GM19240 (cell line): ENCODE measurements at regions not wholly inside any gene's neighbourhood (a gene's known extent, or its start where the extent isn't known, plus 50 kb on each side); places are given as distances from the start of the nearest gene placed in this dataset.

Source experiments
- DNase-seq: peaks from one replicate; pipeline ENCODE4 v3.0.0; 2011; ENCODE audit warnings: low spot score; ENCODE audit not compliant: insufficient read length

DNA sequence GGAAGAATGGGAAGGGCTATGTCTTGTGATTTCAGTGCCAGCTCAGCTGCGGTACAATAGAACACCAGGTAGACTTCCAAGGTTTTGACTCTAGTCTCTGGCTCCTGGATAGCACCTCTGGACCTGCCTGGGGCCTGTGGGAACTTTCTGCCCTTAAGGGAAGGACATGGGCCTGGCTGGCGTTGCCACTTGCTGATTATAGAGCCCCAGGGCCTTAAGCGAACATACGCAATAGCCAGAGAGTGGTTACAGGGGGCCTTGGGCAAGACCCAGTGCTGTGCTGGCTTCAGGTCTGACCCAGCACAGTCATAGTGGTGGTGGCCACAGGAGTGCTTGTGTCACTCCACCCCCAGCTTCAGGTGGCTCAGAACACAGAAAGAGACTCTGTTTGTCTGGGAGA lies 131.1 kb upstream of the COL21A1 start:
- DNase-seq = no peak

DNA sequence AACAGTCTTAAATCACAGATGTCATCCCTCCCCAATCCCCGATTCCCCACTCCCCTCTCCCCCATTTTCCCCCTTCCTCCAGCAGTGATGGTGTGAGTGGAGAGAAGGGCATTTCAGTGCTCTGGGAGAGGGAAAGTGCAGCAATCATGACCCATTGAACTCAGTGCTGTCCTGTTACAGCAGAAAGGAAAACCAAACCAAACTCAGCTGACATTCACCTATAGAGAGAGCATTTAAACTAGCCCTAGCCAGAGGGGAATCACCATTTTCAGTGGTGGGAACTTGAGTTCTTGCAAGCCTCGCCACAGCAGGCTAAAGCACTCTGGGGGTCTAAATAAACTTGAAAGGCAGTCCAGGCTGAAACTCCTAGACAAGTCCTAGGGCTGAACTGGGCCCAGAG lies 129.9 kb upstream of the COL21A1 start:
- no peak for DNase-seq

DNA sequence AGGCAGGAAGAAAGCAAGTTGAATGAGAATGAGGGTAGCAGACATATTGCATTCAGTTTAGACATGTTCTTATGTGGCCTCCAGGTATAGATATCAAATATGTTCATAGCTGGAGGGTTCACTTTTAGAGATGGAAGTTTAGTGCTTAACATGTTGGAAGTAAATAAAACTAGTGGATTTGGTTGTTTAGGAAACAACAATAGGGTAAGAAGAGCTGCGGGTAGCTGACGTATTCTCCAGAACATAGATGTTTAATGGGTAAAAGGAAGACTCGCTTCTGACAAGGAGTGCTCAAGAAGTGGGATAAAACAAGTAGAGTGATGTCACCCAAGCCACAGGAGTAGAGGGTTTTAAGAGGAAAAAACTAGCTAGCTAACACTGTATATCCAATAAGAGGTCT lies 128.4 kb upstream of the COL21A1 start:
- no peak for DNase-seq

DNA sequence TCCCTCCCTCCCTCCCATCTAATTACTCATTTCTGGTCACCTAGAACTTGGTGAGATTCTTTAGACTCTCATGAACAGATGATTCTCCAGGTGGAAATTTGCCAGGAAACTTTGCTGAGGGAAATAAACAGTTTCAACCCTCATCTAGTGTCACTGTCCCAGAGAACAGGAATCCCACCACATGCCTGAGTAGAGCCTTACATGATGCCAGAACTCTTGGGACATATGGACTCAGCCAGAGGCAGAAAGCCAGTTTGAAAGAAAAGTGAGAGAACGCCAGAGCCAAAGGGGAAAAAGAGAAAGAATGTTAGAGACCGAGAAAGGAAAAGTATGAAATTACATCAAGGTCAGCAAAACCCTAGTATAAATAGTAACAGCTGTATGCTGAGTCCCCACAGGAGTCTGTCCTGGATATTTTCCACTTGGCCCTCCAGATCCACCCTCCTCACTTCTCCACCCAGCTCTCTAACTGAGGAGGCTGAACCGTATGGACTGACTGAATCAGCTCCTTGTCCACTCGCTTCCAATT lies 127.5 kb upstream of the COL21A1 start:
- no peak for DNase-seq

DNA sequence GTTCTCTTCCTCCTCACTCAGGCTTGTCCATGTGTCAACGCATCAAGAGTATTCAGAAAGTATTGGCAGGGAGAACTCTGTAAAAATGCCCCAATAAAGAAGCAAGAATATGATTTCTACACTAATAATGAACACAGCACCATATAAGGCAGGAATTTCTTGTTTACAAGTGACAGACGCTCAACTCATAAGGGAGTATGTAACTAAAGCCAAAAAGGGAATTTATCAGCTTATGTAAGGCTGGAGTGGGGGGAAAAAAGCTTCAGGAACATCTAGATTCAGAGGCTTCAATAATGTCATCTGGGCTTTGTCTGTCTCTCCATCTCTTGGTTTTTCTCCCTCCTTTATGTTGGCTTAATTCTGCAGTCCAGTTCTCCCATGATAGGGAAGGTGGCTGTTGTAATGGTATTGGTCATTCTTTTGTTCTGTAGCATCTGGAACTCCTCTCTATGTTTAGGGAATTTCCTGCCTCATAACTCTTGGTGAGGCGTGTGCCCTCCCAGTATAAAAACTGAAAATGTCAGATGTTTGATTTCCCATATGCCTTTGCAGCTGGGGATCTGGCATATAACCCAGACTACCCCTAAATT lies 125.1 kb upstream of the COL21A1 start:
- no peak for DNase-seq

- DNase-seq = no peak
Measured at GRCh38 chr6:56370561-56371211, 123.3 kb upstream of the COL21A1 start.

DNA sequence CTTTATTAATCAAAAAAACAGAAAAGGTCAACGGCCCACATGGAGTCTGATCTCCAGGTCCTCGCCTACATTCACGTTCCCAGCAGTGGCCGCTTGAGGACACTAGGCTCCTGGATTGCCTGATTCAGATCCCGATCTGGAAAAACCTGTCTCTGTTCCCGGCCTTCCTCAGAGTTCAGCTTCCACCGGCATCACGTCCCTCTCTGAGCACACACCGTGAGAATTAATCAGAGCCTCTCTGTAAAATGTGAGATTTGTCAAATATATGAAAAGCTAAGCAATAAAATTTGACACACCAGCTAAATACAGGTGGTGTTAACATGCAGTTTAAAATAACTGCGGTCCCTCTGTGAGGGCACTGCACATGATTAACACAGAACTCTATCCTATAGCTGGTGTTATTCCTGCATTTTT lies 122.8 kb upstream of the COL21A1 start:
- no peak for DNase-seq

GRCh38 chr6:56368491-56368890 lies 121.1 kb upstream of the COL21A1 start:
- DNase-seq = no peak

DNA sequence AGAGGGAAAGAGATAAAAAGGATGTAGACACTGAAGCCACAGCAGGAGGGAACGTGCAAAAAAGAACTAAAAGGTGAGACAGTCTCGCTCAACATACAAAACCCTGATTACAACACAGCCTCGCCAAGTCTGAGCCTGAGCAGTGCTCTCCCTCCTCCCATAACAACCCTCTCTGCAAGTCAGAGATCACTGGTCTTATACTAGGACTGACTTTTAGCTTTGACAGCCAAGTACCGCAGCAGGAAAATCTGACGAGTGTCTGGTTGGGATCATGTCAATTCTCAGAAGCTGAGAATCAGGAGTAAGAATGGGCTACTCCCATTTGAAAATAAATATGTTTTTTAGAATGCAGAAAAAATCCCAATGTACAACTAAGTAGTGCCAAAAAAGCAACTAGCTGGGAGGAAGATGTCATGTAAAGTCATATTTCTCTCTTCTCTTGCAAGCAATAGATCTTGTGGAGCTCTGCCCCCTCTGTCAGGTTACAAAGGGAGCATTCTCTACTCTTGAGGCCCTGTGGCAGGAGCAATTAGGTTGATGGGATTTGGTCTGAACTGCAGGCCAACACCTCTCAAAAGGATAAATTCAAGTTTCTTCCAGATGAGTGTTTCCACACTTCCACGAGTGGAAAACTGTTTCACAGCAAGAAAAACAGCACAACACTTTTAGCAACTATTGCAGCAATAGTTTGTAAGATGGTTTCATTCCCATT lies 118.9 kb upstream of the COL21A1 start:
- DNase-seq = no peak

DNA sequence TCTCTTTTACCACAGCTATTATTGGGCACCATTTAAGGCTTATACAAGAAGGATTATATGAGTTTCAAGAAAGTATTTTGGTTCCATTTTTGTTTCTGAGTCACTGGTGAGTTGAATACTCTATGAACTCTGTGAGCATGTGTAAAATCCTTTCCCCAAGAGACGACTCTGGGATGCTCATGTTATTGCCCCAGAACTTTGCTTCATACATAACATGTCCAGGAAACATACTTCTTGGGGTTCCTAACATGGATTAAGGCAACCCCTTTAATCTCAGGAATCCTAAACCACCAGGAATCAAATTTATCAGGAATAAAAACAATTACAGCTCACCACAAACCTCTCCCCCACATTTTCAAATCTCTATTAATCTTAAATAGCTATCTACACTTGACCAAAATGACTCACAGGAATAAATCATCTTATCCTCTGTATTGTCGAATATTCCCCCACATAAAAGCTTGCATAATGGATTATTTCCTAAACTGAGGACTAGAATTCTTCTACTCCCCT lies 117.5 kb upstream of the COL21A1 start:
- DNase-seq = no peak

GRCh38 chr6:56364431-56364826 lies 117.0 kb upstream of the COL21A1 start:
- DNase-seq = no peak

GRCh38 chr6:56363796-56364430 lies 116.5 kb upstream of the COL21A1 start:
- DNase-seq = no peak

- no peak for DNase-seq
Measured at GRCh38 chr6:56361812-56362211, 114.4 kb upstream of the COL21A1 start.

DNA sequence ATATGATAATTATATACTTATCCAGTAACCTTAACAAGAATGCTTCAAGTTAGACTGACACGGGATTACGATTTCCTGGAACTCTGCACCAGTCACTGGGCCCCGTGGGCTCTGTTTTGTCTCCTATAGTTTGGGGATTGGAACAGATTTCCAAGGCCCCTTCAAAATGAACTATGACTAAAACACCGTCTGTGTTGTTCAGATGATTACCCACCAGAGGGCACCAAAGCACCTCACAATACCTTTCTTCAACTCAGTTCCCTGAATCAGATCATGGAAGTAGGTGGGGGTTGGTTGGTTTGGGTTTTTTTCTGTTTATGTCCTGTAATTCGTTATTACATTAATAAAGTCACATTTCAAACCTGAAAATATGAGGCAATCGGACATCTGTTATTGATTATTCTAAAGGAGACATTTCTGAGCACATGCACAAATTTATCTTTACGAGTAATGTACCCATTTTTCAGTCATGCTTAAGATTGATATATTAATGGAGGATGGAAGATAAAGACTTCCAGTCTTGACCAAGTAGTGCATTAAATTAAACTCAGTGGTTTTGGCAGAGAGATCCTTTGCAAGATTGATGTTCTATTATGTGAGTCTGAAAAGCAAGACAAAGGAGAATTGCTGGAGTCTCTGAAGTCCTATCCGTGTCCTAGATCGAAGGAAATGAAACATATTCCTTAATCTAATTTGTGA lies 112.0 kb upstream of the COL21A1 start:
- peak; percentile 27 for DNase-seq

DNA sequence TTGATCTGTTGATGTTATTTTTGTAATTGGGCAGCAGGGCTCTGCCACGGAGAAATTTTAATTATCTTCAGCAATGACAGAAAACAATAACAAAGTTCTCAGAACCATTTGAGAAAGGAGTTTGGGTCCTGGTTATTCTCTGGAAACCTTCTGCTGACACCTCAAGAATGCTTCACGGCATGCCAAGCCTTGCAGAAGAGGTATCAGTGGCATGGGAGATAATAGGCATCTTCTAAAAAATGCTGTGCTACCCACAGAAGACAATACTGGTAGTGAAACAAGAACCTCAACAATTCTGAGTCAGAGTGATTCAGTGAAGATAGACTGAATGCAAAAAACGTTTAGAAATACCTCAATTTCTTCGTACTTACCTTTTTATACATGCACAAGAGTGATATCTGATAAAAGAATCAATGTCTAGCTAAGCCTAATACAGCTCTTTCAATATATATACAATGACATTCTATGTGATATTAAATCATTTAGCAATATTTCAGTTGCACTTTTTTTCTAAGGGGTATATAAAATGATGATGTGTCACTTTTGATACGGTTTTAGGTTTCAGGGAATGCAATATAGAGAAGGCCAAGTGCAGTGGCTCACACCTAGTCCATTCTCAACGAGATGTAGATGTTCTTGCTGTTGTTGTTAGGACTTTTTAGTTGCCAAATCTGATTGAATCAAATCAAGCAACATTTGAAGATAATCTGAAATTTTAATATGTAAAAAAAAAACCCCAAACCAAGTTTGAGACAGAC lies 110.4 kb upstream of the COL21A1 start:
- DNase-seq = no peak

GRCh38 chr6:56356426-56356825 lies 109.0 kb upstream of the COL21A1 start:
- DNase-seq = no peak

DNA sequence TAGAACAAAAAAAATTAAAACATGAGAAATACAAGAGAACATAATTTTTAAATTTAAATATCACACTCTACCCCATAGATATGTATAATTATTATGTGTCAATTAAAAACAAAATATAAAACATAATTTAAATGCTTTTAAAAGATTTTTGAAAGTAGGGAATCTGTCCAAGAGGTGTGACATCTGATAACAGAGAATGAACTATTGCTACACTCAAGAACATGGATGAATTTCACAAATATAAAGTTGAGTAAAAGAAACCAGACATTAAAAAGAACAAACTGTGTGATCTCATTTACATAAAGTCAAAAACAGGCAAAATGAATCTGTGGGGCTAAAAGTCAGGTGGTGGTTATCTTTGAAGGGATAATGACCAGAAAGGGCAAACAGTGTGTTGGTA lies 106.5 kb upstream of the COL21A1 start:
- DNase-seq = no peak

GRCh38 chr6:56350628-56351260 lies 103.4 kb upstream of the COL21A1 start:
- no peak for DNase-seq

GRCh38 chr6:56349194-56349593 lies 101.8 kb upstream of the COL21A1 start:
- DNase-seq = no peak

GRCh38 chr6:56348578-56348977 lies 101.2 kb upstream of the COL21A1 start:
- DNase-seq = no peak
